Stromal cell of bone marrow (primary cell): ENCODE measurements at regions not wholly inside any gene's neighbourhood (a gene's known extent, or its start where the extent isn't known, plus 50 kb on each side); places are given as distances from the start of the nearest gene placed in this dataset.

Experiments
- DNase-seq: peaks from one replicate; pipeline ENCODE4 v3.0.0-alpha.2; 2012; ENCODE audit warnings: low read depth

GRCh38 chr6:98463038-98464000 is 371.1 kb upstream of the POU3F2 start:
- DNase-seq = no peak

DNA sequence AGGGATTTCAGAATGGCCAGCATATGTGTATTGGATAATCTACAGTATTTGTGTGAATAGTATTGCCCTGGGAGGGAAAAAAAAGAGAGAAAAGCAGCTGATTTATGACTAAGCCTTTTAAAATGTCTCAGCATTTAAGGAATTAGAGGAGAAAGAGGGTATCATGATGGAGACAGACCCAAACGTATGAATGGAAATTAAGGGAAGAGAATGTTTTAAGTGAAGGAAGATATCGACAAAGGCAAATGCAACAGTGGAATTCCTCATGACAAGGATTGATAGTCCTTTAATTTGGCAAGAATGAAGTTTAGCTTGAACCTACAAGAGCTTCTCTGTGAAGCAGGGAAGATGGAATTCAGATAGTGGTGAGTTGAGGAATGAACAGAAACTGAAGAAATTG is 367.3 kb upstream of the POU3F2 start:
- DNase-seq = no peak

DNA sequence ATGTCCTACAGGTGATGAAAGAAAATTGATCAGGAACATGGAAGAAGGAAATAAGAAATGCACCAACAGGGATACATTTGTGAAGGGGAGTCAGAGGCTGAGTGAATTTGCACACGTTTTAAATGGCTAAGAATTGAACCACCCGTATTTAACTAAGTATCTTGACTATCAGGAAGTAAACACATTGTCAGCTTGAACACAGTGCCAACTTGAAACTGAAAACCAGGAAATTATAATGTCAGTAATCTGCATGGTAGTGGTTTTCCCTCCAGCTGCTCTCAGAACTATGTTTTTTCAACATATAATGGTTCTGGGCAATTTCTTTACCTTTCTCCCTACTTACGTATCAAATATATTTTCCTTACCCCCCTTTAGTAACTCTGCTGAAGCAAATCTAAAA is 366.5 kb upstream of the POU3F2 start:
- no peak for DNase-seq

GRCh38 chr6:98469141-98469540 is 365.2 kb upstream of the POU3F2 start:
- no peak for DNase-seq

DNA sequence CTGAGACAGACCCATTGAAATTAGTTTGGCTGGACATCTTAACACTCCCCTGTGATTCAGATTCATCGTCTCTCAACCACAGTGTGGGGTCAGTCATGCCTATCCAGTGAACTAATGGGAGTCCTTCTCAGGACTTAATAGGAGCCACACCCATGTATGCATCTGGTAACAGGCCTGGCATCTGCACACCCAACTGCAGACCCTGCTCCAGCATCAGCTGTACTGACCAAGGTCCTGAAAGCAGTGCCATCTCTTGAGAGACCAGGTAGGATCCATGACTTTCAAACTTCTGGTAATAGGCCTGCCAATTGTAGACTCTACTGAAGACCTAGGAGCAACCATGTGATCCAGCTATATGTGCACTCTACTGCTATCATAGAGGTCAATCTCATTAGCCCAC is 363.6 kb upstream of the POU3F2 start:
- DNase-seq = no peak

DNA sequence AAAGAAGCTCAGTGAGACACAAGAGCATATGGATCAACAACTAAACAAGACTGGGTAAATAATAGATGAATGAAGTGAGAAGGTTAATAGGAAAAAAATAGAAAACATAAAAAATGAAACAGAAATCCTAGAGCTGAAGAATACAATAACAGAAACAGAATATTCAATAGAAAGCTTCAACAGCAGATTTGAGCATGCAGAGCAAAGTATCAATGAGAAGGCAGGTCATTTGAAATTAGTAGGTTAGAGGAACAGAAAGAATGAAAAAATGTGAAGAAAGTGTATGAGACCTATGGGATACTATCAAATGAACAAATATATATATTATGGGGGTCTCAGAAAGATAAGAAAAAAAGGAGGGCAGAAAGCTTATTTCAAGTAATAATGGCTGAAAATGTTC is 362.9 kb upstream of the POU3F2 start:
- no peak for DNase-seq

- no peak for DNase-seq
Measured at GRCh38 chr6:98477231-98477630, 357.1 kb upstream of the POU3F2 start.

DNA sequence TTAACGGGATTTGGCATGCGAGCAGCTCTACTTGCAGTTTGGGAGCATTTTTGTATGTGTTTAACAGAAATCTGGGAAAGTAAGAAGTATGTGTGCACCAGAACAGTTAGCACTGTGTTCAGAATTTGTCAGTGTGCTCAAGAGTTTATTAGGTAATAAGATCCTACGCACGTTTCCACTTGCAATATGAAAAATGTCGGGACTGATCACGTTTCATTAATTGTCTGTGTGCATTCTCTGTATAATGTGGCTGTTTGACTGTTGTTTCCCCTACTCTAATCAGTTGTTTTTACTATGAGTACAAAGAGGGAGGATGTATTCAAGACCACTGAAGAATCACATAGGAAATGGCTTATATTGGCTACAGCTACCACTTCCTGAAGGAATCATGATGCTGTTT is 349.7 kb upstream of the POU3F2 start:
- DNase-seq = no peak

DNA sequence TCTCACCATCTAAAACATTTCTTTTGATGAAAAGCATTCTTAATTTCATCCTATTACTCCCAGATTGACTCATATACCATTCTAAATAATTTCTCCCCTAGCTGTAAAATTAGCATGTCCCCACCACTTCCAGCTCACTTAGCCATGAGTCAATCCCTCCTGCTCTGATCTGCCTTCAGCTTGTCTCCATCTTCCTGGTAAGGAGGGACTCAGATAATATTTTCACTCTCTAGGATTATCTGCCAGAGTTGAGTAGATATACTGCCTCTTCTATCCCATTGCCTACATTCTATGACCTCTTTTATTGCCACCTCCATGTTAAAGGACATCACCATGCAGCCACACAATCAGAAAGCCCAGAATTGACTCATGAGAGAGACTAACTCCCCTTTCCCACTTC is 348.8 kb upstream of the POU3F2 start:
- no peak for DNase-seq

GRCh38 chr6:98486057-98486456 is 348.3 kb upstream of the POU3F2 start:
- DNase-seq = no peak

DNA sequence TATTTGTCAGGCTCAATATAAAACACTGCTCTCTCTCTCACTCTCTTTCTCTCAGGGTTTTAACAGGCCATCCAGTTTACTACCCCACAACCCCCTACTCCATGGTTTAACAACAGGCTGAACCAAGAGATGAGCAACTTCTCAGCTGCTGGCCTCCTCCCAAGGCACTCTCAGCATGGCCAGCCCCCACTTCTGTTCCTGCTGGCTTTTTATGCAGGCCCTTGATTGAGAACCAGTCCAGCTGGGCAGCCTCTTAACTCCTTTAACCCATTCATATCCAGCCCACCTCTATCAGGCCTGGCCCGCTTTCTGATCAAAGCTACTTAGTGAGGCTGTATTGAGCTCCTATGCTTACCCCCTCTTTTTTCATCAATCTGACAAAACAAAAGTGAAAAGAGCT is 346.8 kb upstream of the POU3F2 start:
- no peak for DNase-seq

DNA sequence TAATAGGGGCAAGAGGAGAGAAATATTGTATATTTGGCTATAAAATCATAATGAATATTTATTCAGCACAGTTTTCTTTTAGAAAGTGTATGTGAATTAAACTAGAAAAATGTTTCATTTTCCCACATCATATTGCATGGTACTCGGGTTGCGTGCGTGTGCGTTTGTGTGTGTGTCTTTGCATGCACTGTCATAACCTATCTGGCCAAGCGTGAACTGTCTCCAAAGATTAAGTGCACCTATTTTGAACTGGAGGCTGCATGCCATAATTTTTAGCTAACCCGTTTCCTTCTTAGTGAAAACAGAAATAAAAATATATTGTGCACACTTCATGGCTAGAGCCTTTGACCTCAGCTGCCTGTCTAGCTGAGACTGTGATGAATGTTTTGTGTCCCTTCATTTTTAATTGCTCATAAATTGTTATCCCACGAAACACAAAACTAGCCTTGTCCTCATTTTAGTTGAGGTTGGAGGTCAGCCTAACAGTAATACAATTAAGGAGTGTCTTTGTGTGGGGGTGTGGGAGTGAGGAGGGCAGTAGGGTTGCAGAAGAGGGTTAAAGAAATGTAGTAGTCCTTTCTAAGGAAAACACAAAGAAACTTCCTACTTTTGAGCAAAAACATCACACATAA is 336.1 kb upstream of the POU3F2 start:
- no peak for DNase-seq

DNA sequence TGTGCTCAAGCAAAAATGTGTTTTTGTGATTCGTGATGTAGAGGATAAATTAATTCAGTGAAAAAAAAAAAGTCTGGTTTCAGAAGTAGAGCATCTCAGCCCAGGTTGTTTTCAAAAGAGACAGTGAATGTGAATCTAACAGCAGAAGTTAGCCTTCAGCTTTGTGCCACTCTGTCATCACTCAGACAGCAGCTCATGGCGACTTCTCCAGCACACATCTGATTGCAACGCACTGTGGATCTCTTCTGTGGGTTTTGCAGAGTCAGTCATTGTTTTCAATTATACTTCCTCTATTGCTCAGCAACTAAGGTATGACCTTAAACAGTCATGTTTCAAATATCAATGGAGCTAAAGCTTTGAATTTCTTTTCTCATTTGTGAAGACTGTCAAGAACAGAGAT is 335.5 kb upstream of the POU3F2 start:
- no peak for DNase-seq

DNA sequence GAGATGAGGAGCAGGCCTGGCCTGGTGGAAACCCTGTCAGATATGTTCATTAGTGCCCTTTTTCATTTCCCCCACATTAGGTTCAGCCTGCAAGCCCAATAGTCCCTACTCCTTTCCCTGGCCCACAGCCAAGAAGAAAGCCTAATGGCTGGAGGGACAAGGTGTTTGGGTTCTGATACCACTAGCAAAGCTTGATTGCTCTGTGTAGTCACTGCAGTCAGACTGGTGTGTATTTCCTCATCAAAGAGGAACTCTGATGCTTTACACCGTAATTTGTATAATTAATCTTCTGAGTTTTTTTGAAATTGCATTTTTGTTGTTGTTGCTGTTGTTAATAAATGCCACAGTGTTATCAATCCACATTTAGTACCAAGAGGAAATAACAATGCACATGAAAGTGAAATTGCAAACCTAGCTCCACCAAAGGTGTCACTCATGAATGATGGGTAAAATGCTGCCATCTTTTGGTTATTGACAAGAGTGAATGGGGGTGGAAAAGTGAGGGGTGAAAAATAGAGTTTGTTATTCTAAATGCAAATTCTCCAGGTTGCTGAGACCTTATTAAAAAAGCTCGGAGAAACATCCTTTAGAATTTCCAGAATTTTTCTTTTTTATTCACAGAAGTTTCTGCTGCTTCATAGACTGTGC is 320.2 kb upstream of the POU3F2 start:
- no peak for DNase-seq

DNA sequence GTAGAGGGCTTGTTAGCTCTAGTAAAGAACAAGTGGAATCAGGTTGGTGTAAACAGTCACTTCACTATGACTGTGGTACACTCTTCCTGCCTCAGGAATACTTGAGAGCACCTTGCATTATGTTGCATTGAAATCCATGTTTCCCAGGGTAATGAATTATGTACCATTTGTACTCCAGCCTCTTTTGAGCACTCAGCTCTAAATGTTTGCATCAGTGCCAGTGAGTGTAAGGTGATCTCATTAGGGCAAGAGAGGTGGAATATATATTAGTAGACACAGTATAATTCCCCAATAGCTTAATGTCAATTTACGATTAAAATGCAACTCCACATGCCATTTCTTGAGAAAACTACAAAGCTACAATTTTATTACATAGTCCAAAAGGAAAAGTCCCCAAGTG is 319.6 kb upstream of the POU3F2 start:
- DNase-seq = no peak

GRCh38 chr6:98516206-98516605 is 318.2 kb upstream of the POU3F2 start:
- no peak for DNase-seq

- no peak for DNase-seq
Measured at GRCh38 chr6:98516866-98517265, 317.5 kb upstream of the POU3F2 start.

DNA sequence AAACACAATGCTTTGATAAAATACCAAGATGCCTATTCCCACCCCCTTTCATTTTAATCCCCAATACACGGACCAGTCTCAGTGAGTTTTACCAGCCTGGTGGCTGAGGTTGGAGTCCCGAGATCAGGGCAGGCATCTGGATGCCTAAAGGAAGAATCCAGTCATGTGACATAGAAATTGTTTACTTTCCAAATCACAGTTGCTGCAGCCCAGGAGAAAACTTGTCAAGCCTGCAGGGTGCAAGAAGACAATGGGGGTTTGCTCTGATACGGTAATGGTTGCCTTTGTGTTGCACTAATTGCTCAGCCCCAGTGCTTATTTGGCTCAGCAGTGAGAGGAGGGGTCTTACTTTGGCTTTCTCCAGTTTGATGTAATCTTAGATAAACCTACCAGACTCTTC is 308.5 kb upstream of the POU3F2 start:
- no peak for DNase-seq

DNA sequence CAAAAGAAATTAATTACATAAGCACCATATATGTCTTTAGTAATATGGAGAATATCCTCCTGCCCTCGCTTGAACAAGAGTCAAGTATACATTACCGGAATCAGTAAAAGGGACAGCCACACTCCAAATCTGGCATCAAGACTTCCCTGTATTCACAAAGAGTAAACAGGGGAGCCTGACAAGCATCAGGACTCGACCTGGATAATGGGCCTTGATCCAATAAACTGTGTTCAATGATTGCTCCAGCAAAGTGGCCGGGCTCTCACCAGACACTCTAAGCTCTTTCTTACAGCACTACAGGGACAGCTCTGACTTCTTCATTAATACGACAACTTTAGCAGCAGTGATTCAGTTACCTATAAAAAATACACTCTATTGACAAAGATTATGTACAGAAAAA is 307.9 kb upstream of the POU3F2 start:
- DNase-seq = no peak

DNA sequence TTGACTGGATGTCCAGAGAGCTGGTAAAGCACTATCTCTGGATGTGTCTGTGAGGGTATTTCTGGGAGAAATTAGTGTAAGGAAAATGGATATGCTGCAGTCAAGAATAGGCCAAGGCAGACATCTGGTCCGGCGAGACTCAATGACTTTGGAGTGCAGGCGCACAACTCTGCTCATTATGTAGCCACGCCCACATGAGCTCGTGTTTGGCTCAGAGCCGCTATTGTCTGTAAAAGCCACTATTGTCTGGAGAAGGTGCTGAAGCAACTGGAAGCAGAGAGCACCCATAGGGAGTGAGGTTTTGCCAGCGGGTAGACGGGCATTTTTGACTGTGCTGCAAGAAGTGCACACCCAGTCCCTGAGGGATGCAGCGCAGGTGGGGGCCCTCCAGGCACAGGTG is 305.0 kb upstream of the POU3F2 start:
- no peak for DNase-seq

- no peak for DNase-seq
Measured at GRCh38 chr6:98530732-98531131, 303.6 kb upstream of the POU3F2 start.

GRCh38 chr6:98532004-98532403 is 302.4 kb upstream of the POU3F2 start:
- DNase-seq = no peak

DNA sequence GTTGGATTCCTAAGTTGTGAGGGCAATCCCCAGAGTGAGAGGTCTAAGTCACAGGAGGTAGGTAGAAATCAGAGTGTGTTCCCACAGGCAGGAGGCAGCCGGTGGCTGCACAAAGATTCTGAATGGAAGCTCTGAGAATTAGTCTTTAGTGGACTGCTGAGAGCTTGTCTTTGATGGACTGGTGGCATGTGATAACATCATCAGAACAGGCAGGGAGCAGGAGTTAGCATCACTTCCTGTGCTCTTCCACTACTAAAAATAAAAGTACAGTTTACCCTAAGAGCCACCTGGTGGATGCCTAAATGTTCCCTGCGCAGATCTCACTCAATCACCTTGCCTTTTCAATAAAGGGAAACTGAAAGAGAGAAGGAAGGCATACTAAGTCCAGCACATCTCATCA is 294.6 kb upstream of the POU3F2 start:
- DNase-seq = no peak
